GM12891 (cell line): ENCODE measurements at regions not wholly inside any gene's neighbourhood (a gene's known extent, or its start where the extent isn't known, plus 50 kb on each side); places are given as distances from the start of the nearest gene placed in this dataset.

Experiments used
- PAX5 ChIP-seq: IDR thresholded peaks from 2 replicates; pipeline ENCODE4 v1.6.1; 2011; ENCODE audit warnings: low read length, moderate library complexity, mild to moderate bottlenecking; ENCODE audit not compliant: insufficient read depth, severe bottlenecking
- POLR2A ChIP-seq: IDR thresholded peaks from 2 replicates; pipeline ENCODE4 v1.6.1; 2011; ENCODE audit warnings: low read depth, low read length, control low read depth
- POLR2AphosphoS5 ChIP-seq: IDR thresholded peaks from 2 replicates; pipeline ENCODE4 v1.6.1; 2011; ENCODE audit warnings: low read depth, low read length, control low read depth
- POU2F2 ChIP-seq: IDR thresholded peaks from 2 replicates; pipeline ENCODE4 v1.6.1; 2011; ENCODE audit warnings: low read depth, mild to moderate bottlenecking, control low read depth, low read length, moderate library complexity
- TAF1 ChIP-seq: IDR thresholded peaks from 2 replicates; pipeline ENCODE4 v1.6.1; 2011; ENCODE audit warnings: low read depth, low read length, control low read depth

DNA sequence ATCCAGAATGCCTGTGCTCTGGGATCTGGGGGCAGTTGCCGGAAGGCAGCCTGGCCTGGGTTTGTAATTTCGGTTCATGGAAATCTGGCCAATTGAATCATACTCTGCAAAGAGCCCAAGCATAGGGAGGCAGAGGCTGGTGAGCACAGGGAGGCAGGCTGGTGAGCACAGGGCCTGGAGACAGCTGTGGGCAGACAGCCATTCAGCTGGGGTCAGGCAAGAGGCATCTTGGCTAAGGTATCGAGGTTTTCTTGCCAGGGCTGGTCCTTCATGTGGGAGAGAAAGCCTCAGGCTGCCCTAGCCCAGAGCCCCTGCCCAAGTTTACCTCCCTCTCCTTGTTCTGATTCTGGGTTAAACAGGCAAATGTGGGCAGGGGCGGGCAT is 63.7 kb upstream of the BAIAP2L1 start:
- no peak for TF ChIP-seq POLR2A
- no peak for TF ChIP-seq TAF1
- no peak for TF ChIP-seq POLR2AphosphoS5
- no peak for TF ChIP-seq PAX5
- TF ChIP-seq POU2F2 = no peak
